HCT116 (cell line): ENCODE measurements at regions not wholly inside any gene's neighbourhood (a gene's known extent, or its start where the extent isn't known, plus 50 kb on each side); places are given as distances from the start of the nearest gene placed in this dataset.

ENCODE experiments used
- ATAC-seq: fragments of 200-7000 bp; cut with Tn5 transposase; 2 replicates; pipeline ENCODE4 v1.9.1; 2020; ENCODE audit warnings: mild to moderate bottlenecking, moderate library complexity
- BruUV-seq: library from RNA; stranded (reverse); fragments of 400-500 nt; replicated peaks from 2 replicates; lab custom pipeline; 2021; lab: Mats Ljungman, UMichigan
- CTCF ChIA-PET: fragments of 300-600 bp; sonication (Branson Sonifier 250); formaldehyde crosslinking; loops from one replicate; lab custom pipeline; 2021; ENCODE audit warnings: antibody characterized with exemption; lab: Charles Lee
- POLR2A ChIA-PET: fragments of 300-600, 350-600 bp; sonication (Branson Sonifier 250); formaldehyde crosslinking; loops from one replicate; lab custom pipeline; 2021; ENCODE audit warnings: antibody characterized with exemption; lab: Charles Lee
- RAD21 ChIA-PET, 2 experiments: fragments of 300-600 bp; sonication (Branson Sonifier 250); formaldehyde crosslinking; loops; one replicate each; lab custom pipeline; 2023; ENCODE audit warnings: low total read pairs in 2 of 2; ENCODE audit not compliant: uncharacterized antibody in 2 of 2, unreplicated experiment in 2 of 2, low non-redundant PET in 1 of 2; lab: Charles Lee
- DNase-seq: peaks from one replicate; pipeline ENCODE4 v3.0.0-alpha.2; 2010; ENCODE audit warnings: low read depth, low spot score
- H2AFZ ChIP-seq: fragments of 200-600 bp; shearing (Covaris generic), sonication (generic); 2 replicates; pipeline ENCODE4 v1.6.1; 2017; ENCODE audit warnings: low read depth, mixed run types, mixed read lengths, antibody characterized with exemption, low read length; ENCODE audit not compliant: poor library complexity, severe bottlenecking
- H3K27ac ChIP-seq: 2 replicates; pipeline ENCODE4 v1.5.1; 2012; ENCODE audit warnings: low read depth, low read length
- H3K27me3 ChIP-seq: fragments of 200-600 bp; sonication (generic); 2 replicates; pipeline ENCODE4 v1.6.1; 2016; ENCODE audit warnings: mixed run types, low read length, mixed read lengths; ENCODE audit not compliant: insufficient read depth
- H3K36me3 ChIP-seq, 2 experiments: fragments of 200-500 bp in 1 of 2; fragments of 200-600 bp in 1 of 2; sonication (Bioruptor generic) in 1 of 2; sonication (generic) in 1 of 2; 2 replicates each; pipeline versions ENCODE4 v1.5.1 to v1.6.1; 2014 to 2016; ENCODE audit warnings: low read length in 2 of 2, inconsistent platforms in 1 of 2, mixed read lengths in 1 of 2, mixed run types in 1 of 2; ENCODE audit not compliant: insufficient read depth in 2 of 2, control insufficient read depth in 1 of 2
- H3K4me1 ChIP-seq, 2 experiments: fragments of 200-600 bp in 1 of 2; sonication (generic) in 1 of 2; 2 replicates each; pipeline versions ENCODE4 v1.5.1 to v1.6.1; 2012 to 2017; ENCODE audit warnings: low read length in 2 of 2, inconsistent platforms in 1 of 2, mild to moderate bottlenecking in 1 of 2, mixed read lengths in 1 of 2, mixed run types in 1 of 2, moderate library complexity in 1 of 2; ENCODE audit not compliant: insufficient read depth in 2 of 2, control insufficient read depth in 1 of 2
- H3K4me2 ChIP-seq: fragments of 200-600 bp; sonication (generic); 2 replicates; pipeline ENCODE4 v1.6.1; 2017; ENCODE audit warnings: mixed run types, low read length, mixed read lengths
- H3K4me3 ChIP-seq, 2 experiments: fragments of 200-600 bp in 1 of 2; sonication (generic) in 1 of 2; replicated peaks in 1 of 2; 2 replicates each; pipeline ENCODE4 v1.5.1; 2011 to 2016; ENCODE audit warnings: low read length in 2 of 2, control low read depth in 1 of 2, low read depth in 1 of 2, mild to moderate bottlenecking in 1 of 2, mixed read lengths in 1 of 2, mixed run types in 1 of 2
- H3K79me2 ChIP-seq: fragments of 200-600 bp; sonication (generic); 2 replicates; pipeline ENCODE4 v1.6.1; 2017; ENCODE audit warnings: mild to moderate bottlenecking, mixed run types, low read length, moderate library complexity, mixed read lengths; ENCODE audit not compliant: insufficient read depth
- H3K9ac ChIP-seq: fragments of 200-600 bp; sonication (generic); 2 replicates; pipeline ENCODE4 v1.6.1; 2016; ENCODE audit warnings: low read length, mixed read lengths
- H3K9me2 ChIP-seq: fragments of 200-600 bp; sonication (generic), shearing (Covaris generic); 2 replicates; pipeline ENCODE4 v1.6.1; 2017; ENCODE audit warnings: mixed run types, mild to moderate bottlenecking, moderate library complexity; ENCODE audit not compliant: insufficient read depth
- H3K9me3 ChIP-seq, 2 experiments: fragments of 200-500 bp in 1 of 2; fragments of 200-600 bp in 1 of 2; sonication (Bioruptor generic) in 1 of 2; sonication (generic) in 1 of 2; 2 replicates each; pipeline ENCODE4 v1.6.1; 2014 to 2017; ENCODE audit warnings: low read length in 2 of 2, mixed read lengths in 2 of 2, inconsistent platforms in 1 of 2, low read depth in 1 of 2, mild to moderate bottlenecking in 1 of 2, mixed run types in 1 of 2, moderate library complexity in 1 of 2; ENCODE audit not compliant: control insufficient read depth in 1 of 2, insufficient read depth in 1 of 2
- H4K20me1 ChIP-seq: fragments of 200-600 bp; sonication (generic), shearing (Covaris generic); 2 replicates; pipeline ENCODE4 v1.6.1; 2017; ENCODE audit warnings: mixed run types, mild to moderate bottlenecking, moderate library complexity; ENCODE audit not compliant: insufficient read depth
- CEBPB ChIP-seq: IDR thresholded peaks from 2 replicates; pipeline ENCODE4 v1.6.1; 2012; ENCODE audit warnings: low read depth
- ELF1 ChIP-seq: IDR thresholded peaks from 2 replicates; pipeline ENCODE4 v1.6.1; 2012; ENCODE audit warnings: low read depth, borderline replicate concordance
- FOSL1 ChIP-seq: IDR thresholded peaks from 2 replicates; pipeline ENCODE4 v1.6.1; 2012; ENCODE audit warnings: low read depth
- RAD21 ChIP-seq: IDR thresholded peaks from 2 replicates; pipeline ENCODE4 v1.6.1; 2012; ENCODE audit warnings: low read depth, mild to moderate bottlenecking
- SIN3A ChIP-seq: IDR thresholded peaks from 2 replicates; pipeline ENCODE4 v1.6.1; 2012; ENCODE audit warnings: low read depth
- ZNF274 ChIP-seq: fragments of 200-500 bp; sonication (Bioruptor generic); IDR thresholded peaks from 2 replicates; pipeline ENCODE4 v1.6.1; 2014; ENCODE audit warnings: mild to moderate bottlenecking, low read depth, low read length, inconsistent platforms
- intact Hi-C: fragments of 100-400 bp; cut with micrococcal nuclease; formaldehyde crosslinking; loops from 2 replicates; pipeline ENCODE4 v1.10.0; 2022
- TF ChIP-seq, protein P1 (sequence below): IDR thresholded peaks from 2 replicates; pipeline ENCODE4 v1.6.1; 2011; ENCODE audit warnings: mild to moderate bottlenecking, low read length, moderate library complexity; ENCODE audit not compliant: insufficient replicate concordance; ENCODE audit errors: extremely low read depth
- TF ChIP-seq, protein P2 (sequence below): IDR thresholded peaks from 2 replicates; pipeline ENCODE4 v1.6.1; 2012
- TF ChIP-seq, protein P3 (sequence below): IDR thresholded peaks from 2 replicates; pipeline ENCODE4 v1.6.1; 2012; ENCODE audit warnings: low read depth
- TF ChIP-seq, protein P4 (sequence below): IDR thresholded peaks from 2 replicates; pipeline ENCODE4 v1.6.1; 2012

DNA sequence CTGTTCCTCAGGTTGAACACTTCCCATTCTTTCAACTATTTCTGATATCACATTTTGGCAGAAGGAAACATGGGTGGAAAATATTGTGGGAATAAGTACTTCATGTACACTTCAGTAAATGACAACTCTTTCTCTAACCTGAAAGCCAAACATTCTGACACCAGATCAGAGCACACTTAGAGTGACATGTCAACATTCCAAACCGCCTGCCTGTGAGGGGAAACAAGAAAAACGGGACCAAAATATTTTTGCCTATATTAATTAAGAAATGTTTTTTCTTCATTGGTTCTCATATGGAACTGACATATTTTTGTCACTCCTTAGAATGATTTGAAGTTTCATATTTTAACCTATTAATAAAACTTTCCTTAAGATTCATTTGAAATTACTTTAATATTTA lies 483.1 kb downstream of the MAFB start:
- Histone ChIP-seq H3K9ac (no peak overlapping the region), H3K9me2 (no peaks in the 10 kb centered on the region), H3K79me2 (no peaks in the 10 kb centered on the region), H3K4me3 (no peak overlapping the region), H4K20me1 (no peaks in the 10 kb centered on the region), H3K4me2 (no peak overlapping the region), H2AFZ (no peak overlapping the region), H3K36me3 (no peaks in the 10 kb centered on the region), H3K4me1 (no peaks in the 10 kb centered on the region), H3K27ac (no peak overlapping the region), H3K9me3 (no peaks in the 10 kb centered on the region), H3K27me3 (0 out of 2 replicates have a peak, but pooled peaks cover 3% of the 10 kb centered on the region)
- BruUV-seq, result no TSS peak
- intact Hi-C loops, result no loop called here
- CTCF ChIA-PET, result no interaction called here
- TF ChIP-seq FOSL1, result no peak
- TF ChIP-seq, protein P1, sequence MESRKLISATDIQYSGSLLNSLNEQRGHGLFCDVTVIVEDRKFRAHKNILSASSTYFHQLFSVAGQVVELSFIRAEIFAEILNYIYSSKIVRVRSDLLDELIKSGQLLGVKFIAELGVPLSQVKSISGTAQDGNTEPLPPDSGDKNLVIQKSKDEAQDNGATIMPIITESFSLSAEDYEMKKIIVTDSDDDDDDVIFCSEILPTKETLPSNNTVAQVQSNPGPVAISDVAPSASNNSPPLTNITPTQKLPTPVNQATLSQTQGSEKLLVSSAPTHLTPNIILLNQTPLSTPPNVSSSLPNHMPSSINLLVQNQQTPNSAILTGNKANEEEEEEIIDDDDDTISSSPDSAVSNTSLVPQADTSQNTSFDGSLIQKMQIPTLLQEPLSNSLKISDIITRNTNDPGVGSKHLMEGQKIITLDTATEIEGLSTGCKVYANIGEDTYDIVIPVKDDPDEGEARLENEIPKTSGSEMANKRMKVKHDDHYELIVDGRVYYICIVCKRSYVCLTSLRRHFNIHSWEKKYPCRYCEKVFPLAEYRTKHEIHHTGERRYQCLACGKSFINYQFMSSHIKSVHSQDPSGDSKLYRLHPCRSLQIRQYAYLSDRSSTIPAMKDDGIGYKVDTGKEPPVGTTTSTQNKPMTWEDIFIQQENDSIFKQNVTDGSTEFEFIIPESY, result no peak
- no peak for TF ChIP-seq CEBPB
- TF ChIP-seq ELF1, result no peak
- DNase-seq, result no peak
- POLR2A ChIA-PET, result no interaction called here
- RAD21 ChIA-PET, result no interaction called here
- ATAC-seq, result no peak

DNA sequence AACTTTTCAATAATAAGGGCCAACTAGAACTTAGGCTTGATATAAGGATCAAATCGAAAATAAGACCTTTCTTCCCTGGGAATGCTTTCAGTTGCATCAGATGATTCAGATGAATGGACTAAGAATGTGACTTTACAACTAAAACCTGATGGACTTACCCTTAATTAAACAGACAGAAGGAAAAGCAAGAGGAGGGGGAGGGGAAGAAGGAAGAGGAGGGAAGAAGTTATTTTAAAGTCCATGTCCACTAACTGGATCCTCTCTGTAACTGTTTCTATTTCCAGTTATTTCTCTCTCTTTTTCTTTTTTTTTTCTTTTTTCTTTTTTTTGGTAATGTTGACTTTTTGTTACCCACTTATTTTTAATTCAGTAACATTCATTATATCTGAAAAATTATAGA lies 486.0 kb downstream of the MAFB start:
- RAD21 ChIA-PET, result no interaction called here
- ATAC-seq (no peak), DNase-seq (no peak)
- no TSS peak for BruUV-seq
- Histone ChIP-seq H3K79me2 (no peaks in the 10 kb centered on the region), H2AFZ (no peak overlapping the region), H3K27me3 (0 out of 2 replicates have a peak, but pooled peaks cover 3% of the 10 kb centered on the region), H3K4me3 (no peak overlapping the region), H3K4me1 (no peaks in the 10 kb centered on the region), H3K4me2 (no peak overlapping the region), H3K27ac (no peak overlapping the region), H3K9me3 (no peaks in the 10 kb centered on the region), H4K20me1 (no peaks in the 10 kb centered on the region), H3K36me3 (no peaks in the 10 kb centered on the region), H3K9me2 (no peaks in the 10 kb centered on the region), H3K9ac (no peak overlapping the region)
- intact Hi-C loops, result no loop called here
- TF ChIP-seq FOSL1, result no peak
- no peak for TF ChIP-seq ELF1
- no peak for TF ChIP-seq RAD21
- TF ChIP-seq, protein P1, result no peak
- TF ChIP-seq, protein P2, sequence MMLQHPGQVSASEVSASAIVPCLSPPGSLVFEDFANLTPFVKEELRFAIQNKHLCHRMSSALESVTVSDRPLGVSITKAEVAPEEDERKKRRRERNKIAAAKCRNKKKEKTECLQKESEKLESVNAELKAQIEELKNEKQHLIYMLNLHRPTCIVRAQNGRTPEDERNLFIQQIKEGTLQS, result no peak
- TF ChIP-seq, protein P3, sequence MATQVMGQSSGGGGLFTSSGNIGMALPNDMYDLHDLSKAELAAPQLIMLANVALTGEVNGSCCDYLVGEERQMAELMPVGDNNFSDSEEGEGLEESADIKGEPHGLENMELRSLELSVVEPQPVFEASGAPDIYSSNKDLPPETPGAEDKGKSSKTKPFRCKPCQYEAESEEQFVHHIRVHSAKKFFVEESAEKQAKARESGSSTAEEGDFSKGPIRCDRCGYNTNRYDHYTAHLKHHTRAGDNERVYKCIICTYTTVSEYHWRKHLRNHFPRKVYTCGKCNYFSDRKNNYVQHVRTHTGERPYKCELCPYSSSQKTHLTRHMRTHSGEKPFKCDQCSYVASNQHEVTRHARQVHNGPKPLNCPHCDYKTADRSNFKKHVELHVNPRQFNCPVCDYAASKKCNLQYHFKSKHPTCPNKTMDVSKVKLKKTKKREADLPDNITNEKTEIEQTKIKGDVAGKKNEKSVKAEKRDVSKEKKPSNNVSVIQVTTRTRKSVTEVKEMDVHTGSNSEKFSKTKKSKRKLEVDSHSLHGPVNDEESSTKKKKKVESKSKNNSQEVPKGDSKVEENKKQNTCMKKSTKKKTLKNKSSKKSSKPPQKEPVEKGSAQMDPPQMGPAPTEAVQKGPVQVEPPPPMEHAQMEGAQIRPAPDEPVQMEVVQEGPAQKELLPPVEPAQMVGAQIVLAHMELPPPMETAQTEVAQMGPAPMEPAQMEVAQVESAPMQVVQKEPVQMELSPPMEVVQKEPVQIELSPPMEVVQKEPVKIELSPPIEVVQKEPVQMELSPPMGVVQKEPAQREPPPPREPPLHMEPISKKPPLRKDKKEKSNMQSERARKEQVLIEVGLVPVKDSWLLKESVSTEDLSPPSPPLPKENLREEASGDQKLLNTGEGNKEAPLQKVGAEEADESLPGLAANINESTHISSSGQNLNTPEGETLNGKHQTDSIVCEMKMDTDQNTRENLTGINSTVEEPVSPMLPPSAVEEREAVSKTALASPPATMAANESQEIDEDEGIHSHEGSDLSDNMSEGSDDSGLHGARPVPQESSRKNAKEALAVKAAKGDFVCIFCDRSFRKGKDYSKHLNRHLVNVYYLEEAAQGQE, result no peak
- no peak for TF ChIP-seq ZNF274
- TF ChIP-seq, protein P4, sequence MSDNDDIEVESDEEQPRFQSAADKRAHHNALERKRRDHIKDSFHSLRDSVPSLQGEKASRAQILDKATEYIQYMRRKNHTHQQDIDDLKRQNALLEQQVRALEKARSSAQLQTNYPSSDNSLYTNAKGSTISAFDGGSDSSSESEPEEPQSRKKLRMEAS, result no peak
- no peak for TF ChIP-seq SIN3A
- no peak for TF ChIP-seq CEBPB
- CTCF ChIA-PET, result no interaction called here
- POLR2A ChIA-PET, result no interaction called here
